ENCODE measurements at regions not wholly inside any gene's neighbourhood (a gene's known extent, or its start where the extent isn't known, plus 50 kb on each side); places are given as distances from the start of the nearest gene placed in this dataset.

GRCh38 chr1:244287726-244288125, 164.0 kb downstream of the ADSS2 start:
- no peak for TF ChIP-seq EP300 (IDR thresholded peaks at IDR 0.05)
- no peak for TF ChIP-seq POLR2A (IDR thresholded peaks at IDR 0.05; ENCODE audit: low read depth)
- TF ChIP-seq CTCF (IDR thresholded peaks at IDR 0.05), result no peak
- no peak for TF ChIP-seq POLR2AphosphoS5 (IDR thresholded peaks at IDR 0.05)
- H3K36me3 ChIP-seq, result no peaks in the 10 kb centered on the region
- no peak overlapping the region for H3K4me3 ChIP-seq
- no peaks in the 10 kb centered on the region for H3K27me3 ChIP-seq
- 81% methylated on average over 1 of the region's 1 CpG for WGBS
- intact Hi-C loops (cut with DNase I), result no loop called here
- H3K9me3 ChIP-seq, result no peaks in the 10 kb centered on the region
- DNase-seq (ENCODE audit: extremely low spot score), result no peak
- no peaks in the 10 kb centered on the region for H3K4me1 ChIP-seq
- H3K27ac ChIP-seq (replicated peaks in 1 of 4), result no peak overlapping the region

DNA sequence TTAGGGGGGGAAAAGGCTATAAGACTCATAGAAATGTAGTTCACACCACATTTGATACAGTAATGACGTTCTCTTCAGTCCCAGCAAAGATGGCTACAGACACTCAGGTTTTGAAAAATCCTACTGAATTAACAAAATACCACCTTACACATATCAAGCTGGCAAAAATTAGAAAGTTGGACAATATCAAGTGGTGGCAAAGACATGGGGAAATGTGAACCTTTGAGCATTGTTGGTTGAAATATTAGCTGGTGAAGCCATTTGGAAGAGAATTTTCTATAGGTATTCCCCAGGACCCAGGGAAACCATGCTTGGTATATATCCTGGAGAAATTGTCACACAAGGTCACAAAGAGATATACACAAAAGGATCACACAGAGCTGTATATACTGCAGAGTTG, 163.0 kb downstream of the ADSS2 start:
- Histone ChIP-seq H3K27ac (replicated peaks in 1 of 4) (no peak overlapping the region), H3K4me3 (no peak overlapping the region), H3K36me3 (no peaks in the 10 kb centered on the region), H3K27me3 (no peaks in the 10 kb centered on the region), H3K9me3 (no peaks in the 10 kb centered on the region), H3K4me1 (no peaks in the 10 kb centered on the region)
- no peak for DNase-seq (ENCODE audit: extremely low spot score)
- WGBS, result 100% methylated on average over 1 of the region's 1 CpG
- intact Hi-C loops (cut with DNase I), result no loop called here
- no peak for TF ChIP-seq POLR2AphosphoS5 (IDR thresholded peaks at IDR 0.05)
- no peak for TF ChIP-seq CTCF (IDR thresholded peaks at IDR 0.05)
- no peak for TF ChIP-seq POLR2A (IDR thresholded peaks at IDR 0.05; ENCODE audit: low read depth)
- no peak for TF ChIP-seq EP300 (IDR thresholded peaks at IDR 0.05)

DNA sequence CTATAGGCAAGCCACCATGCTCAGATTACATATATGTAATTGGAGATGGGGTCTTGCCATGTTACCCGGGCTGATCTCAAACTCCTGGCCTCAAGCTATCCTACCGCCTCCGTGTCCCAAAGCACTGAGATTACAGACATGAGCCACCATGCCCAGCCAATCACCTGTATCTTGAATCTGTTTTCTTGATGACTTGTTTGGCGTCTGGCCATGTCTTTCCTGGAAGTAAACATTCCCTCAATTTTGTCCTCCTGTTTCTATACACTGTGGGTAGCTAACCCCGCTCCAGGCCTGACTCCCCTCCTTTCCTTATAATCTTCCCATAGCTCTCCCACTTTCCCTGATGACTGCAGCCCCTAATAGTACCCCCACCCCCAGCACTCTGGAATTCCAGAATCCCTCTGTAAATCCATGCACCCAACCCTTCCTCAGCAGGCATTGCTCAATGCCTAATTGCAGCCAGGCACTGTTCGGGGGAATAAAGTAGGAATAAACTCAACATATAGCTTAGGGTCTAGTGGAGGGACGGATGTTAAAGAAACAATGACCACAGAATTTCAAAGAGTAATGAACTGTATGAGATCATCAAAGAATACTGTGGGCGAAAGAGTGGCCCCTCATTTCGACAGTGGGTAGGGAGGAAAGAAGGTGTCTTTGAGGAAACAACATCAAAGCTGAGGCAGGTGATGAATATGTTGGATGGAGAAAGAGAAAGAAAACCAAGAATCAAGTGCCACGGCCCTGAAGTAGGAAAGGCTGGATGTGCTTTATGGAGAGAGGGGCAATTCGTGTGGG, 161.5 kb downstream of the ADSS2 start:
- Histone ChIP-seq H3K27me3 (no peaks in the 10 kb centered on the region), H3K27ac (replicated peaks in 1 of 4) (no peak overlapping the region), H3K4me3 (no peak overlapping the region), H3K36me3 (no peaks in the 10 kb centered on the region), H3K4me1 (no peaks in the 10 kb centered on the region), H3K9me3 (no peaks in the 10 kb centered on the region)
- WGBS, result 86% methylated on average over 11 of the region's 11 CpGs
- no peak for TF ChIP-seq EP300 (IDR thresholded peaks at IDR 0.05)
- TF ChIP-seq POLR2A (IDR thresholded peaks at IDR 0.05; ENCODE audit: low read depth), result no peak
- no peak for TF ChIP-seq CTCF (IDR thresholded peaks at IDR 0.05)
- no peak for TF ChIP-seq POLR2AphosphoS5 (IDR thresholded peaks at IDR 0.05)
- no peak for DNase-seq (ENCODE audit: extremely low spot score)
- intact Hi-C loops (cut with DNase I), result no loop called here

- Histone ChIP-seq H3K4me1 (no peaks in the 10 kb centered on the region), H3K9me3 (no peaks in the 10 kb centered on the region), H3K27me3 (no peaks in the 10 kb centered on the region), H3K36me3 (no peaks in the 10 kb centered on the region), H3K4me3 (no peak overlapping the region), H3K27ac (replicated peaks in 1 of 4) (no peak overlapping the region)
- DNase-seq (ENCODE audit: extremely low spot score), result no peak
- intact Hi-C loops (cut with DNase I), result no loop called here
- TF ChIP-seq POLR2A (IDR thresholded peaks at IDR 0.05; ENCODE audit: low read depth) (no peak), EP300 (IDR thresholded peaks at IDR 0.05) (no peak)
- 88% methylated on average over 16 of the region's 16 CpGs for WGBS
Observed at GRCh38 chr1:244291236-244292201, 160.2 kb downstream of the ADSS2 start.

DNA sequence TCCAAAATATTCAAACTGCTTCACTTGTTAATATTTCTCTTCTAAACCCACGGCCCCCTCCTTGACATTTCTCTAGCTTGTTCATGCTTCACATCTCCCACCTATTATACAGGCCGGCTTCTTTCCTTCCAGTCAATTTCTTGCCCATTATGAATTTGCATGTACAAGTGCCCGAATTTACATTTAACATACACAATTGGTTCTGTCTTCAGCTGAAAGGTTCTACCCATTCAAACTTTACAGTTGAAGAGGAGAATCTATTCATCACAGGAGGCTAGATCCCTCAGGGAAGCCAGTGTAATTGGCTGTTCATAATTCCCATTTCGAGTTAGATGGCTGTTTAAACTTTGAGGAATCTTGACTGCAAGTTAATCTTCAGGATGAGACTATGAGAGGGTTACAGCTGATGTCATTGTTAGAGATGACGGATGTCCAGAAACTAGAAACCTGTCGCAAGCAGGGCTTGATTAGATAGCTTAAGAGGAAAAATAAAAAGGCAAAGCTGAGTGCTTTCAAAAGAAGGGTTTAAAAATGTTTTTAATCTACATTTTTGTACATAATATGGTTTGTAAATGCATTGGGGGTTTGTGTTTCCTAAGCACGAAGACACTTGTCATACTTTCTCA, 157.0 kb downstream of the ADSS2 start:
- WGBS, result 86% methylated on average over 7 of the region's 7 CpGs
- no peak for TF ChIP-seq POLR2AphosphoS5 (IDR thresholded peaks at IDR 0.05)
- TF ChIP-seq CTCF (IDR thresholded peaks at IDR 0.05), result no peak
- no peak for TF ChIP-seq EP300 (IDR thresholded peaks at IDR 0.05)
- TF ChIP-seq POLR2A (IDR thresholded peaks at IDR 0.05; ENCODE audit: low read depth), result no peak

More for the DNA sequence above, 157.0 kb downstream of the ADSS2 start:
- Histone ChIP-seq H3K27me3 (no peaks in the 10 kb centered on the region), H3K9me3 (no peaks in the 10 kb centered on the region), H3K27ac (replicated peaks in 1 of 4) (no peak overlapping the region), H3K4me3 (no peak overlapping the region), H3K36me3 (no peaks in the 10 kb centered on the region), H3K4me1 (peaks cover 0 to 8% (median 6%) of the 10 kb centered on the region in 4 donors)
- intact Hi-C loops (cut with DNase I), result loop anchor here (5.0 kb wide), 1 partner anchor 947 kb away; no protein-coding TSS in a partner anchor
- no peak for DNase-seq (ENCODE audit: extremely low spot score)

Measured in esophagus muscularis mucosa (tissue), 4 donors.